Prostate gland (tissue), 2 donors: ENCODE measurements at regions not wholly inside any gene's neighbourhood (a gene's known extent, or its start where the extent isn't known, plus 50 kb on each side); places are given as distances from the start of the nearest gene placed in this dataset.

ENCODE experiments used
- POLR2A ChIP-seq: fragments of 450-650 bp; IDR thresholded peaks from one replicate; pipeline ENCODE4 v1.6.1; 2016; ENCODE audit warnings: antibody characterized with exemption, mild to moderate bottlenecking
- TF ChIP-seq, protein P1 (sequence below), 4 experiments: fragments of 200-600 bp in 2 of 4; fragments of 450-650 bp in 2 of 4; sonication (generic) in 2 of 4; IDR thresholded peaks; 1 replicate in 3 of 4; 2 replicates in 1 of 4; pipeline ENCODE4 v1.5.1; 2016 to 2019; ENCODE audit warnings: antibody characterized with exemption in 4 of 4, mild to moderate bottlenecking in 2 of 4, moderate library complexity in 2 of 4

- TF ChIP-seq POLR2A = no peak
- TF ChIP-seq, protein P1, sequence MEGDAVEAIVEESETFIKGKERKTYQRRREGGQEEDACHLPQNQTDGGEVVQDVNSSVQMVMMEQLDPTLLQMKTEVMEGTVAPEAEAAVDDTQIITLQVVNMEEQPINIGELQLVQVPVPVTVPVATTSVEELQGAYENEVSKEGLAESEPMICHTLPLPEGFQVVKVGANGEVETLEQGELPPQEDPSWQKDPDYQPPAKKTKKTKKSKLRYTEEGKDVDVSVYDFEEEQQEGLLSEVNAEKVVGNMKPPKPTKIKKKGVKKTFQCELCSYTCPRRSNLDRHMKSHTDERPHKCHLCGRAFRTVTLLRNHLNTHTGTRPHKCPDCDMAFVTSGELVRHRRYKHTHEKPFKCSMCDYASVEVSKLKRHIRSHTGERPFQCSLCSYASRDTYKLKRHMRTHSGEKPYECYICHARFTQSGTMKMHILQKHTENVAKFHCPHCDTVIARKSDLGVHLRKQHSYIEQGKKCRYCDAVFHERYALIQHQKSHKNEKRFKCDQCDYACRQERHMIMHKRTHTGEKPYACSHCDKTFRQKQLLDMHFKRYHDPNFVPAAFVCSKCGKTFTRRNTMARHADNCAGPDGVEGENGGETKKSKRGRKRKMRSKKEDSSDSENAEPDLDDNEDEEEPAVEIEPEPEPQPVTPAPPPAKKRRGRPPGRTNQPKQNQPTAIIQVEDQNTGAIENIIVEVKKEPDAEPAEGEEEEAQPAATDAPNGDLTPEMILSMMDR (IDR thresholded peaks at IDR 0.05) = no peak
Measured at GRCh38 chr18:34002130-34002529, 222.6 kb downstream of the NOL4 start.
